B cell (primary cell): ENCODE measurements at regions not wholly inside any gene's neighbourhood (a gene's known extent, or its start where the extent isn't known, plus 50 kb on each side); places are given as distances from the start of the nearest gene placed in this dataset.

Experiments
- ATAC-seq: fragments of 200-7000 bp; cut with Tn5 transposase; one replicate; pipeline ENCODE4 v1.10.0; 2021; ENCODE audit warnings: low read depth, mild to moderate bottlenecking, moderate number of reproducible peaks, moderate library complexity
- CTCF ChIA-PET: fragments of 350-600 bp; sonication (Branson Sonifier 250); formaldehyde crosslinking; loops from one replicate; lab custom pipeline; 2021; ENCODE audit warnings: antibody characterized with exemption, inconsistent platforms; lab: Charles Lee
- POLR2A ChIA-PET: fragments of 350-600 bp; sonication (Branson Sonifier 250); formaldehyde crosslinking; loops from one replicate; lab custom pipeline; 2021; ENCODE audit warnings: antibody characterized with exemption; lab: Charles Lee
- DNase-seq: peaks from one replicate; pipeline ENCODE4 v3.0.0; 2013
- H2AFZ ChIP-seq: 2 replicates; pipeline ENCODE4 v1.6.1; 2012; ENCODE audit warnings: mild to moderate bottlenecking, low read depth, low read length; ENCODE audit not compliant: insufficient read depth, poor library complexity, severe bottlenecking
- H3K27ac ChIP-seq, 2 donors: 1 replicate in 1 of 2; 2 replicates in 1 of 2; pipeline ENCODE4 v1.5.1; 2012 to 2013; ENCODE audit warnings: low read length in 2 of 2, mild to moderate bottlenecking in 2 of 2, moderate library complexity in 1 of 2
- H3K27me3 ChIP-seq, 4 experiments: fragments of 200-600 bp in 1 of 4; sonication (generic) in 1 of 4; replicated peaks in 1 of 4; 1 replicate in 2 of 4; 2 replicates in 2 of 4; pipeline versions ENCODE4 v1.6.1 to v1.7.0; 2013 to 2016; ENCODE audit warnings: low read length in 3 of 4, mild to moderate bottlenecking in 2 of 4, mixed read lengths in 1 of 4, moderate library complexity in 1 of 4; ENCODE audit not compliant: insufficient read depth in 4 of 4, control insufficient read depth in 3 of 4; ENCODE audit errors: control extremely low read depth in 1 of 4
- H3K36me3 ChIP-seq, 2 experiments: replicated peaks in 1 of 2; 1 replicate in 1 of 2; 2 replicates in 1 of 2; pipeline versions ENCODE4 v1.6.1 to v1.7.1; 2013; ENCODE audit warnings: low read length in 1 of 2; ENCODE audit not compliant: insufficient read depth in 2 of 2, control insufficient read depth in 1 of 2; ENCODE audit errors: control extremely low read depth in 1 of 2, extremely low read depth in 1 of 2
- H3K4me1 ChIP-seq, 2 donors: fragments of 200-600 bp in 1 of 2; sonication (generic) in 1 of 2; 1 replicate in 1 of 2; 2 replicates in 1 of 2; pipeline versions ENCODE4 v1.5.1 to v1.6.1; 2013 to 2017; ENCODE audit warnings: low read length in 2 of 2; ENCODE audit not compliant: control insufficient read depth in 2 of 2, insufficient read depth in 2 of 2
- H3K4me2 ChIP-seq: replicated peaks from 2 replicates; pipeline ENCODE3; 2012; ENCODE audit warnings: mild to moderate bottlenecking, low read depth, low read length; ENCODE audit not compliant: poor library complexity, severe bottlenecking
- H3K4me3 ChIP-seq, 5 experiments: fragments of 200-600 bp in 1 of 5; sonication (generic) in 1 of 5; 1 replicate in 3 of 5; 2 replicates in 2 of 5; pipeline versions ENCODE4 v1.5.1 to v1.7.0; 2011 to 2016; ENCODE audit warnings: low read length in 4 of 5, mild to moderate bottlenecking in 4 of 5, low read depth in 2 of 5, control low read depth in 1 of 5, moderate library complexity in 1 of 5; ENCODE audit not compliant: insufficient read depth in 1 of 5; ENCODE audit errors: control extremely low read depth in 1 of 5, extremely low read depth in 1 of 5
- H3K79me2 ChIP-seq: fragments of 200-600 bp; sonication (generic); one replicate; pipeline ENCODE4 v1.6.0; 2016; ENCODE audit warnings: low read length; ENCODE audit not compliant: control insufficient read depth, insufficient read depth
- H3K9ac ChIP-seq: fragments of 200-600 bp; sonication (generic); 2 replicates; pipeline ENCODE4 v1.6.1; 2017; ENCODE audit warnings: mild to moderate bottlenecking, low read length, moderate library complexity
- H3K9me3 ChIP-seq, 3 donors: one replicate each; pipeline versions ENCODE4 v1.6.1 to v1.7.1; 2013; ENCODE audit warnings: low read length in 2 of 3; ENCODE audit not compliant: control insufficient read depth in 2 of 3, insufficient read depth in 1 of 3; ENCODE audit errors: control extremely low read depth in 1 of 3
- H4K20me1 ChIP-seq: 2 replicates; pipeline ENCODE4 v1.6.0; 2012; ENCODE audit warnings: mild to moderate bottlenecking, low read length; ENCODE audit not compliant: insufficient read depth, control insufficient read depth, poor library complexity, severe bottlenecking
- H3K27ac Mint-ChIP-seq: one replicate; pipeline ENCODE4 v1.8.0; 2021; ENCODE audit warnings: mixed read lengths
- H3K27me3 Mint-ChIP-seq: one replicate; pipeline ENCODE4 v1.8.0; 2021; ENCODE audit warnings: mixed read lengths
- H3K4me1 Mint-ChIP-seq: one replicate; pipeline ENCODE4 v1.8.0; 2021; ENCODE audit warnings: mixed read lengths
- H3K4me3 Mint-ChIP-seq: one replicate; pipeline ENCODE4 v1.8.0; 2021; ENCODE audit warnings: mixed read lengths
- H3K9me3 Mint-ChIP-seq: one replicate; pipeline ENCODE4 v1.8.0; 2022; ENCODE audit warnings: mixed read lengths; ENCODE audit not compliant: insufficient read depth
- EZH2 ChIP-seq: IDR thresholded peaks from 2 replicates; pipeline ENCODE4 v1.6.1; 2012; ENCODE audit warnings: borderline replicate concordance, low read depth, mild to moderate bottlenecking, moderate library complexity, low read length; ENCODE audit not compliant: insufficient read depth, poor library complexity, severe bottlenecking
- intact Hi-C: fragments of 100-400 bp; cut with micrococcal nuclease; formaldehyde crosslinking; loops from one replicate; pipeline ENCODE4 v1.10.0; 2022
- TF ChIP-seq, protein P1 (sequence below): fragments of 200-600 bp; IDR thresholded peaks from one replicate; pipeline ENCODE4 v1.8.0; 2022; ENCODE audit warnings: antibody characterized with exemption, mild to moderate bottlenecking

DNA sequence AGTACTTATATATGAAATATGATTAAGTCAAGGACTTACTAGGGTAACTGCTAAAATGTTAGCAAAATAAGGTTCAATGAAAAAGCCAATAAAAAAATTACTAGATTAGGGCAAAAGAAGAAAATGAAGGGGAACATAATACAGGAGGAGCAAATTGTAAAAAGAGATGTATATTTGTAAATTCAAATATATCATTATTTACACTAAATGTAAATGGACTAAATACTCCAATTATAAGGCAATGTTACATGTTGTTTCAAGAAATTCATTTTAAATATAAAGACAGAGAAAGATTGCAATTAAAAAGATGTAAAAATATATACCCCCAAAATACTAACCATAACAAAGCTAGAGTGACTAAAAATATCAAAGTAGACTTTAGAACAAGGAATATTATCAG lies 134.1 kb downstream of the EFHB start:
- no peak overlapping the region for H3K4me2 ChIP-seq
- no peaks in the 10 kb centered on the region for H3K27me3 ChIP-seq
- no peaks in the 10 kb centered on the region for H3K36me3 ChIP-seq
- ATAC-seq = no peak
- H4K20me1 ChIP-seq = no peaks in the 10 kb centered on the region
- H3K4me3 Mint-ChIP-seq = no peak overlapping the region
- no peak overlapping the region for H3K27ac Mint-ChIP-seq
- intact Hi-C loops = no loop called here
- H3K4me1 Mint-ChIP-seq = no peaks in the 10 kb centered on the region
- H3K9me3 ChIP-seq = peaks cover 6 to 20% (median 19%) of the 10 kb centered on the region in 3 donors
- no peak for TF ChIP-seq EZH2
- TF ChIP-seq, protein P1, sequence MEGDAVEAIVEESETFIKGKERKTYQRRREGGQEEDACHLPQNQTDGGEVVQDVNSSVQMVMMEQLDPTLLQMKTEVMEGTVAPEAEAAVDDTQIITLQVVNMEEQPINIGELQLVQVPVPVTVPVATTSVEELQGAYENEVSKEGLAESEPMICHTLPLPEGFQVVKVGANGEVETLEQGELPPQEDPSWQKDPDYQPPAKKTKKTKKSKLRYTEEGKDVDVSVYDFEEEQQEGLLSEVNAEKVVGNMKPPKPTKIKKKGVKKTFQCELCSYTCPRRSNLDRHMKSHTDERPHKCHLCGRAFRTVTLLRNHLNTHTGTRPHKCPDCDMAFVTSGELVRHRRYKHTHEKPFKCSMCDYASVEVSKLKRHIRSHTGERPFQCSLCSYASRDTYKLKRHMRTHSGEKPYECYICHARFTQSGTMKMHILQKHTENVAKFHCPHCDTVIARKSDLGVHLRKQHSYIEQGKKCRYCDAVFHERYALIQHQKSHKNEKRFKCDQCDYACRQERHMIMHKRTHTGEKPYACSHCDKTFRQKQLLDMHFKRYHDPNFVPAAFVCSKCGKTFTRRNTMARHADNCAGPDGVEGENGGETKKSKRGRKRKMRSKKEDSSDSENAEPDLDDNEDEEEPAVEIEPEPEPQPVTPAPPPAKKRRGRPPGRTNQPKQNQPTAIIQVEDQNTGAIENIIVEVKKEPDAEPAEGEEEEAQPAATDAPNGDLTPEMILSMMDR = no peak
- peaks cover 4% of the 10 kb centered on the region for H3K9me3 Mint-ChIP-seq
- no peak overlapping the region for H3K4me3 ChIP-seq
- no peaks in the 10 kb centered on the region for H3K79me2 ChIP-seq
- peaks cover 2% of the 10 kb centered on the region for H3K27me3 Mint-ChIP-seq
- no peak overlapping the region for H3K27ac ChIP-seq
- H3K4me1 ChIP-seq = no peaks in the 10 kb centered on the region
- no peak overlapping the region for H2AFZ ChIP-seq
- POLR2A ChIA-PET = no interaction called here
- DNase-seq = no peak
- no peak overlapping the region for H3K9ac ChIP-seq
- CTCF ChIA-PET = no interaction called here

DNA sequence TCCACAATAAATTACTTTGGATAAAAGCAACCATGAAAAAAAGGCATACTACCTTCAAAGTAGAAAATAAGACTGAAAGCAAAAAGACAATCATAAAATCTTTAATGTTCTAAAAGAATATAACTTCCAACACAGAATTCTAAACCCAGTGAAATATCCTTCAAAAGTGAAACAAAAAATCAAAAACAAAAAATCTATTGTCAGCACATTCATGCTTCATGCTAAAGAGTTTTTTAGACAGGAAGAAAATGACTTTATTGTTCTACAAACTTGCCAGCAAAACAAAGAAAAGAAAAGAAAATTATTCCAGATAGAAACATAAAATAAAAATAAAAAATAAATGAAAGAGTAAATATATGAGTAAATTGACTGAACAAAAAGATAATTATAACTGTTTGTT lies 134.9 kb downstream of the EFHB start:
- H3K36me3 ChIP-seq = no peaks in the 10 kb centered on the region
- no peaks in the 10 kb centered on the region for H3K4me1 ChIP-seq
- ATAC-seq (no peak), DNase-seq (no peak)
- Mint-ChIP-seq H3K27me3 (peaks cover 2% of the 10 kb centered on the region), H3K27ac (no peak overlapping the region), H3K4me1 (no peaks in the 10 kb centered on the region), H3K4me3 (no peak overlapping the region), H3K9me3 (peaks cover 4% of the 10 kb centered on the region)
- H3K27ac ChIP-seq = no peak overlapping the region
- no peak overlapping the region for H3K4me2 ChIP-seq
- H2AFZ ChIP-seq = no peak overlapping the region
- intact Hi-C loops = no loop called here
- no peaks in the 10 kb centered on the region for H3K79me2 ChIP-seq
- H3K9ac ChIP-seq = no peak overlapping the region
- no peaks in the 10 kb centered on the region for H4K20me1 ChIP-seq
- TF ChIP-seq EZH2 = no peak
- TF ChIP-seq, protein P1 = no peak
- ChIA-PET POLR2A (no interaction called here), CTCF (no interaction called here)
- H3K4me3 ChIP-seq = no peak overlapping the region
- no peaks in the 10 kb centered on the region for H3K27me3 ChIP-seq
- peaks cover 6 to 17% (median 17%) of the 10 kb centered on the region in 3 donors for H3K9me3 ChIP-seq
